MM.1S (cell line): ENCODE measurements at regions not wholly inside any gene's neighbourhood (a gene's known extent, or its start where the extent isn't known, plus 50 kb on each side); places are given as distances from the start of the nearest gene placed in this dataset.

Experiments
- CTCF ChIP-seq: fragments of 300-600 bp; sonication (generic); IDR thresholded peaks from 2 replicates; pipeline ENCODE4 v1.5.1; 2016; ENCODE audit warnings: antibody characterized with exemption, low read length, mixed read lengths
- EZH2 ChIP-seq: fragments of 300-600 bp; sonication (generic); optimal IDR thresholded peaks from 2 replicates; pipeline ENCODE3; 2017; ENCODE audit warnings: low read depth, mild to moderate bottlenecking, antibody characterized with exemption, low read length, mixed read lengths
- EZH2phosphoT487 ChIP-seq: fragments of 300-600 bp; sonication (generic); IDR thresholded peaks from 2 replicates; pipeline ENCODE4 v1.6.1; 2018; ENCODE audit warnings: antibody characterized with exemption, low read length

DNA sequence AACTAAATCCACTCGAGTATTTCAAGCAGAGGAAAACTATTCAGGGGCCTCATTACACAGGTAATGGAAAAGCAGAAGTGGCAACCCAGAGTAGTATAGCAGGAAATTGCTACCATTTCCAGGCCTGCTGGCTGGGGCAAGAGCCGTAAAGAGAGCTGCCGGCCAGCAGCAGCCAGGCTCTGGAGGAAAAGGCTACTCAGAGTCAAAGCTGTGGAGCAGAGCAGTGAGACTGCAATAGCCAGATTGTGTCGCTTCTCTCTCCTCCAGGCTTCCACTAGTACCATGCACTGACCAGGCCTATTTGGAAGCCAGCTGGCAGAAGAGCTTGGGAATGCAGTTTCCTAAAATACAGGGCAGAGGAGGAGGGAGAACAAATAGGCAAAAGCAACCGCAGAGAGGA, 155.5 kb downstream of the OMA1 start:
- no peak for TF ChIP-seq CTCF
- TF ChIP-seq EZH2: no peak
- TF ChIP-seq EZH2phosphoT487: no peak
